ENCODE measurements at regions not wholly inside any gene's neighbourhood (a gene's known extent, or its start where the extent isn't known, plus 50 kb on each side); places are given as distances from the start of the nearest gene placed in this dataset.

GRCh38 chr4:58325070-58325469, 1214.9 kb upstream of the IGFBP7 start:
- Histone ChIP-seq H3K36me3 (ENCODE audit: insufficient read depth, low read length) (no peaks in the 10 kb centered on the region), H3K4me1 (ENCODE audit: insufficient read depth, low read length) (no peaks in the 10 kb centered on the region), H3K4me3 (ENCODE audit: low read length) (no peak overlapping the region), H3K9me3 (ENCODE audit: control insufficient read depth in 1 of 2, insufficient read depth in 1 of 2, low read length in 2 of 2) (peaks cover 0 to 4% of the 10 kb centered on the region in 2 experiments), H3K27me3 (ENCODE audit: control insufficient read depth in 1 of 2, insufficient read depth in 2 of 2, low read length in 2 of 2) (no peaks in the 10 kb centered on the region), H3K27ac (ENCODE audit: low read depth in 1 of 2, low read length in 2 of 2) (no peak overlapping the region)
- H3K4me1 Mint-ChIP-seq (ENCODE audit: low read depth), result no peaks in the 10 kb centered on the region
- TF ChIP-seq, protein P1, sequence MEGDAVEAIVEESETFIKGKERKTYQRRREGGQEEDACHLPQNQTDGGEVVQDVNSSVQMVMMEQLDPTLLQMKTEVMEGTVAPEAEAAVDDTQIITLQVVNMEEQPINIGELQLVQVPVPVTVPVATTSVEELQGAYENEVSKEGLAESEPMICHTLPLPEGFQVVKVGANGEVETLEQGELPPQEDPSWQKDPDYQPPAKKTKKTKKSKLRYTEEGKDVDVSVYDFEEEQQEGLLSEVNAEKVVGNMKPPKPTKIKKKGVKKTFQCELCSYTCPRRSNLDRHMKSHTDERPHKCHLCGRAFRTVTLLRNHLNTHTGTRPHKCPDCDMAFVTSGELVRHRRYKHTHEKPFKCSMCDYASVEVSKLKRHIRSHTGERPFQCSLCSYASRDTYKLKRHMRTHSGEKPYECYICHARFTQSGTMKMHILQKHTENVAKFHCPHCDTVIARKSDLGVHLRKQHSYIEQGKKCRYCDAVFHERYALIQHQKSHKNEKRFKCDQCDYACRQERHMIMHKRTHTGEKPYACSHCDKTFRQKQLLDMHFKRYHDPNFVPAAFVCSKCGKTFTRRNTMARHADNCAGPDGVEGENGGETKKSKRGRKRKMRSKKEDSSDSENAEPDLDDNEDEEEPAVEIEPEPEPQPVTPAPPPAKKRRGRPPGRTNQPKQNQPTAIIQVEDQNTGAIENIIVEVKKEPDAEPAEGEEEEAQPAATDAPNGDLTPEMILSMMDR (IDR thresholded peaks at IDR 0.05), result no peak
- H3K27ac Mint-ChIP-seq, result no peak overlapping the region
- intact Hi-C loops (cut with DNase I, micrococcal nuclease), result no loop called here
- H3K4me3 Mint-ChIP-seq, result no peak overlapping the region
- no peak for ATAC-seq (ENCODE audit: poor library complexity)
- no peak for DNase-seq
- no peaks in the 10 kb centered on the region for H3K36me3 Mint-ChIP-seq (ENCODE audit: low read depth)
- H3K9me3 Mint-ChIP-seq, result peaks cover 7% of the 10 kb centered on the region
- ChIA-PET CTCF (no interaction called here), POLR2A (no interaction called here)
- no peaks in the 10 kb centered on the region for H3K27me3 Mint-ChIP-seq

GRCh38 chr4:58313444-58313843, 1203.3 kb upstream of the IGFBP7 start:
- peaks cover 2% of the 10 kb centered on the region for H3K9me3 Mint-ChIP-seq
- H3K27me3 Mint-ChIP-seq, result no peaks in the 10 kb centered on the region
- no peaks in the 10 kb centered on the region for H3K4me1 Mint-ChIP-seq (ENCODE audit: low read depth)
- intact Hi-C loops (cut with DNase I, micrococcal nuclease), result no loop called here
- no peak overlapping the region for H3K27ac ChIP-seq (ENCODE audit: low read depth in 1 of 2, low read length in 2 of 2)
- no peaks in the 10 kb centered on the region for H3K36me3 ChIP-seq (ENCODE audit: insufficient read depth, low read length)
- TF ChIP-seq, protein P1 (IDR thresholded peaks at IDR 0.05), result no peak
- H3K4me3 ChIP-seq (ENCODE audit: low read length), result no peak overlapping the region
- H3K9me3 ChIP-seq (ENCODE audit: control insufficient read depth in 1 of 2, insufficient read depth in 1 of 2, low read length in 2 of 2), result peaks cover 0 to 3% of the 10 kb centered on the region in 2 experiments
- ChIA-PET CTCF (no interaction called here), POLR2A (no interaction called here)
- H3K4me3 Mint-ChIP-seq, result no peak overlapping the region
- no peaks in the 10 kb centered on the region for H3K4me1 ChIP-seq (ENCODE audit: insufficient read depth, low read length)
- no peak for ATAC-seq (ENCODE audit: poor library complexity)
- no peak for DNase-seq
- H3K27me3 ChIP-seq (ENCODE audit: control insufficient read depth in 1 of 2, insufficient read depth in 2 of 2, low read length in 2 of 2), result no peaks in the 10 kb centered on the region
- no peaks in the 10 kb centered on the region for H3K36me3 Mint-ChIP-seq (ENCODE audit: low read depth)
- H3K27ac Mint-ChIP-seq, result no peak overlapping the region

- no peak overlapping the region for H3K4me3 Mint-ChIP-seq
- H3K36me3 Mint-ChIP-seq (ENCODE audit: low read depth), result no peaks in the 10 kb centered on the region
- no peaks in the 10 kb centered on the region for H3K27me3 Mint-ChIP-seq
- CTCF ChIA-PET, result no interaction called here
- no peaks in the 10 kb centered on the region for H3K4me1 ChIP-seq (ENCODE audit: insufficient read depth, low read length)
- ATAC-seq (ENCODE audit: poor library complexity) (no peak), DNase-seq (no peak)
- TF ChIP-seq, protein P1 (IDR thresholded peaks at IDR 0.05), result no peak
- no peaks in the 10 kb centered on the region for H3K4me1 Mint-ChIP-seq (ENCODE audit: low read depth)
- intact Hi-C loops (cut with DNase I, micrococcal nuclease), result no loop called here
- H3K36me3 ChIP-seq (ENCODE audit: insufficient read depth, low read length), result no peaks in the 10 kb centered on the region
- no peak overlapping the region for H3K4me3 ChIP-seq (ENCODE audit: low read length)
- H3K9me3 Mint-ChIP-seq, result peaks cover 6% of the 10 kb centered on the region
- H3K27me3 ChIP-seq (ENCODE audit: control insufficient read depth in 1 of 2, insufficient read depth in 2 of 2, low read length in 2 of 2), result no peaks in the 10 kb centered on the region
- POLR2A ChIA-PET, result no interaction called here
- no peaks in the 10 kb centered on the region for H3K9me3 ChIP-seq (ENCODE audit: control insufficient read depth in 1 of 2, insufficient read depth in 1 of 2, low read length in 2 of 2)
- no peak overlapping the region for H3K27ac Mint-ChIP-seq
- H3K27ac ChIP-seq (ENCODE audit: low read depth in 1 of 2, low read length in 2 of 2), result no peak overlapping the region
Observed at GRCh38 chr4:58303456-58303855, 1193.3 kb upstream of the IGFBP7 start.

Measured in CD4-positive, alpha-beta T cell (primary cell).